ENCODE measurements at regions not wholly inside any gene's neighbourhood (a gene's known extent, or its start where the extent isn't known, plus 50 kb on each side); places are given as distances from the start of the nearest gene placed in this dataset.

DNA sequence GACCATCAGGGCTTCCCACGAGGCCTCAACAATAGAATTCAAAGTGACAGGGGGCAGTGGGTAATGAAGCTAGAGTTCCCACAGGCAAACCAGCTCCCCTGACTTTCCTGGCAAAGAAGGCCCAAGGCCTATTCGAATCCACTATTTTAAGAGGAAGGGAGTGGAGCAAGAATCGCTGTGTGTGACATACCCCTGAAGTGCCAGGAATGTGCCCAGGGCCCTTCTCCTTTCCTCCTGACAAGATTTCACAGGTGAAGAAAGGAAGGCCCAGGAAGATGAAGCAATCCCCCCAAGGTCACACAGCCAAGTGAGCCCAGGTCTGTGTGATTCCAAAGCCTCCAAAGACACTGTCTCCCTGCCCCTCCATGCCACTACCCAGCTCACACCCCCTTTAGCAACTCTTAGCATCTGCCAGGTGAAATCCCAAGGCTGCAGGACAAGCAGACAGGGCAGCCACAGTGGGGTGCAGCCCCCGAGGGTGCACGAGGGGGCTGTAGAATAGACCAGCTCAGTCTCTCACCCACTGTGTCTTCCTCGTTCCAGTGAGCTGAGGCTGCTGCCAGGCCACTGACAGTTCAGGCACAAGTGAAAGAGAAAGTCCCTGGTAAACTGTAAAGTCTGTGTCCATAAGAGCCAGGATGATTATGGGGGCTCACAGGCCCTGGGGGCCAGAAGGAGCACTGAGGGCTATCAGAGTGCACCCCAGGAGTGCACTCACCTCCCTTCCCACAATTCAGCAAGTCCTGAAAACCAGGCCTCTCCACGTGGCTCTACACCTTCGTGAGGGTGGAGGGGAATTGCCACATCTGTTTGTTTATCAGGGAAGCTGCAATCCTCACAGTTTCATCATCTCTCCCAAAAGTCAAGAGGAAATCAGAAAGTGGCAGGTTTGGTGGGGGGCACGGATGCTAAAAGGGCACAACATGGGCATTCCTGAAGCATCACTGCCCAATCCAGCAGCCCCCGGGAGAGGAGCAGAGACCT is 70.8 kb upstream of the ZMIZ1 start:
- DNase-seq (ENCODE audit: low read depth, low spot score) = no peak
- Histone ChIP-seq H3K36me3 (ENCODE audit: control insufficient read depth, insufficient read depth, low read length) (no peaks in the 10 kb centered on the region), H3K27ac (ENCODE audit: low read length) (no peak overlapping the region), H3K4me3 (ENCODE audit: low read length) (no peak overlapping the region), H3K4me1 (ENCODE audit: control insufficient read depth, insufficient read depth, low read length) (no peaks in the 10 kb centered on the region), H3K9me3 (ENCODE audit: control insufficient read depth, insufficient read depth, low read length) (no peaks in the 10 kb centered on the region), H3K27me3 (ENCODE audit: control insufficient read depth, insufficient read depth, low read length) (no peaks in the 10 kb centered on the region)
- WGBS (ENCODE audit: insufficient coverage, insufficient read length) = no CpG with 5 or more reads among the region's 10 CpGs

DNA sequence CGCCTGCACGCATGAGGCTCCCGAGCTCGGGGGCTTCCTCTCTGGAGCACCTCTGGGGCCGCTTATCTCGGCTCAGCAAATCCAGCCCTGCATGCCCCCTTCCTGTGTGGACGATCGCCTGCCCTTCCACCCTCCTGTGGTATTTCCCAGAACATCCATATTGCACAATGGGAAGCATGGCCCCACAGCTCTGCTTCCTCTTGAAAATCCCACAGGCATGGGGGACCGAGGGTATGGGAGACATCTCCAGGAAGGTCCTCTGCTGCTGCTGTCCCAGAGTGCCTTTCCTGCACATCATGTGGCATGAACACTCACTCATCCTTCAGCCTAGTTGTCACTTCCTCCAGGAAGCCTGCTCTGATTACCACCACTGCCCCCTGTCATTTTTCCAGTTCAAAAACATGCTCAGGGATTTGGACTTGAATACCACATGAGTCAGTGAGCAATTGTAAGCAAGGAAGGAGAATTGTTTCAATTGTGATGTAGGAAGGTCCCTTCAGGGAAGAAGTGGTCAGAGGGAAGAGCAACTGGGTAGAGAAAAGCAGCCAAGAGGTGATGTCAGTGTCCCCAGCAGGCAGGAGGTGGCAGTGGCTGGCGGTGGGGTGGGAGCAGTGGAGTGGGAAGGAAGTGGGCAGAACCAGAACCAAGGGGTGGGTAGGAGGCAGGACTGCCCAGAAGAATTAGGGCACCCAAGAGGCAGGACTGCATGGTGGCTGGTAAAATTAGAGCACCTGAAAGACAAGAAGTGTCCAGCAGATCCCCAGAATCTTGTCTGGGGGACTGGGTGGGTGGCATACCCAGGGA is 67.5 kb upstream of the ZMIZ1 start:
- no peaks in the 10 kb centered on the region for H3K4me1 ChIP-seq (ENCODE audit: control insufficient read depth, insufficient read depth, low read length)
- H3K4me3 ChIP-seq (ENCODE audit: low read length) = no peak overlapping the region
- H3K9me3 ChIP-seq (ENCODE audit: control insufficient read depth, insufficient read depth, low read length) = no peaks in the 10 kb centered on the region
- DNase-seq (ENCODE audit: low read depth, low spot score) = no peak
- H3K27ac ChIP-seq (ENCODE audit: low read length) = no peak overlapping the region
- no CpG with 5 or more reads among the region's 10 CpGs for WGBS (ENCODE audit: insufficient coverage, insufficient read length)
- no peaks in the 10 kb centered on the region for H3K27me3 ChIP-seq (ENCODE audit: control insufficient read depth, insufficient read depth, low read length)
- H3K36me3 ChIP-seq (ENCODE audit: control insufficient read depth, insufficient read depth, low read length) = no peaks in the 10 kb centered on the region

DNA sequence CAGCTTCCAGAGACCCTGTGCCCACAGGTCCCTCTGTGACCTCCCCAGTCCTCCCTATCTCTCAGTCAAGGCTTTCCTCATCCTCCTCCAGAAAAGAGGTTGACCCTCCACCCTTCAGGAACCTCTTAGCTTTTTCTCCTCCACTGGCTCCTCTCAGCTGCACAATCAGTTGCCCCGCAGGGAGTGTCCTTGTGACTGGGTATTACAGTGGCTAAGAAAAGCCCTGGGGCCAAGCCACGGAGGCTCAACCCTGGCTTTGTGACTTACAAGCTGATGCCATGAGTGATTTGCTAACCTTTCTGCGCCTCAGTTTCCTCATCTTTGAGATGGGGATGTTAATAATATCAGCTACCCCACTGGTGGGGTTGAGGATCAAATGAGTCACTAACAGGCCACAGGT is 66.4 kb upstream of the ZMIZ1 start:
- H3K4me3 ChIP-seq (ENCODE audit: low read length) = no peak overlapping the region
- H3K4me1 ChIP-seq (ENCODE audit: control insufficient read depth, insufficient read depth, low read length) = no peaks in the 10 kb centered on the region
- H3K9me3 ChIP-seq (ENCODE audit: control insufficient read depth, insufficient read depth, low read length) = no peaks in the 10 kb centered on the region
- H3K36me3 ChIP-seq (ENCODE audit: control insufficient read depth, insufficient read depth, low read length) = no peaks in the 10 kb centered on the region
- WGBS (ENCODE audit: insufficient coverage, insufficient read length) = no CpG with 5 or more reads among the region's 3 CpGs
- H3K27ac ChIP-seq (ENCODE audit: low read length) = no peak overlapping the region
- H3K27me3 ChIP-seq (ENCODE audit: control insufficient read depth, insufficient read depth, low read length) = no peaks in the 10 kb centered on the region
- no peak for DNase-seq (ENCODE audit: low read depth, low spot score)

DNA sequence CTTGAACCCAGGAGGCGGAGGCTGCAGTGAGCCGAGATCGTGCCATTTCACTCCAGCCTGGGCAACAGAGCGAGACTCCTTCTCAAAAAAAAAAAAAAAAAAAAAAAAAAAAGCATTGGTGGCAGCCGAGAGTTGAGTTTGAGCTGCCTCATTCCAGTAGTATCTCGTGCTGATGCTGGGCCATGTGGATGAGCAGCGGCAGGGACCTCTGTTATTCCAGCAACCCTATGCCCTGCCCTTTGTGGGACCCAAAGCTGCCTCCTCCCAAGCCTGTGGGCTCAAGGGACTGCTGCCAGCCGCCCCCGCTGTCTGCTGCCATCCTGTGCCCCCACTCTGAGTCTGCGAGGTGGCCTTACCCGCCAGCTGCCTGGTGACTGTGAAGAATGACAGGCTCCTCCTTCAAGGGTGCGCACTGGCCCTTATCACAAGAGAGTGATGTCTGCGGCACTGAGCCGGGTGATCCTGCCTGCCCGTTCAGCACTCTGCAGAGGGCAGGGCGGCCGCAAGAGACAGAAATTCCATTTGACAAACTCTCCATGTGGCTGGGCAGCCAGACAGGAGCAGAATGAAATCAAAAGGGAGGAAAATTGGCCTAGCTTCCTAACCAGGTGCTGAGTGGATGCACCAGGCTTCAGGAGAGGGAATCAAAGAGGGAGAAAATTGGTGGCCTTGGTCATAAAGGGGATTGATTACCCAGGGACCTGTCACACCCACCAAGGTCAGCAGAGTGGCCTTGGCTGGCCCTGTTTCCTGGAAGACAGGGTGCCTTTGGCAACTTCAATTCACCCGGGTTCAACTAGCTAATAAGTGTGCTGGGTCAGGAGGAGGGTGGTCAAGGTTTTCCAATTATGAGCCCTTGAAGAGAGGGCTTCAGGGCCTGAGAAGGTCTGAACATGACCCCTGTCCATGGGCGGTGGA is 65.3 kb upstream of the ZMIZ1 start:
- no peaks in the 10 kb centered on the region for H3K4me1 ChIP-seq (ENCODE audit: control insufficient read depth, insufficient read depth, low read length)
- no peaks in the 10 kb centered on the region for H3K27me3 ChIP-seq (ENCODE audit: control insufficient read depth, insufficient read depth, low read length)
- no peak overlapping the region for H3K4me3 ChIP-seq (ENCODE audit: low read length)
- no peaks in the 10 kb centered on the region for H3K9me3 ChIP-seq (ENCODE audit: control insufficient read depth, insufficient read depth, low read length)
- no peaks in the 10 kb centered on the region for H3K36me3 ChIP-seq (ENCODE audit: control insufficient read depth, insufficient read depth, low read length)
- no CpG with 5 or more reads among the region's 19 CpGs for WGBS (ENCODE audit: insufficient coverage, insufficient read length)
- no peak for DNase-seq (ENCODE audit: low read depth, low spot score)
- H3K27ac ChIP-seq (ENCODE audit: low read length) = no peak overlapping the region

DNA sequence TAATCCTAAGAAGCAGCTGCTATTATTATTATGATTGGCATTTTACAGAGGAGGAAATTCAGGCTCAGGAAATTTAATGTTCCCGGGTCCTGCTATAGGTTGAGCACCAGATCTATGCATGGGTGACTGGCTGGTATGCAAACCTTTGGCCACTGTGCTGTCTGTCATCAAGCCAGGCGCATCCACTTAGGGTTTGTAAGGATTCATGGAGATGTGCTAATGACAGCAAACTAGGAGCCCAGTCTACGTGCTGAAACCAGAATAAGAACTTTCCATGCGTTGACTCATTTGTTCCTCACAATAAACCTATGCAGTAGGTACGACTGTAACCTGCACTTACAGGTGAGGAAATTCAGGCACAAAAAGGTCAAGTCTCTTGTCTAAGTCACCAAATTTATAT is 64.5 kb upstream of the ZMIZ1 start:
- no peak for DNase-seq (ENCODE audit: low read depth, low spot score)
- Histone ChIP-seq H3K4me3 (ENCODE audit: low read length) (no peak overlapping the region), H3K27ac (ENCODE audit: low read length) (no peak overlapping the region), H3K36me3 (ENCODE audit: control insufficient read depth, insufficient read depth, low read length) (no peaks in the 10 kb centered on the region), H3K27me3 (ENCODE audit: control insufficient read depth, insufficient read depth, low read length) (no peaks in the 10 kb centered on the region), H3K9me3 (ENCODE audit: control insufficient read depth, insufficient read depth, low read length) (no peaks in the 10 kb centered on the region), H3K4me1 (ENCODE audit: control insufficient read depth, insufficient read depth, low read length) (no peaks in the 10 kb centered on the region)
- WGBS (ENCODE audit: insufficient coverage, insufficient read length) = no CpG with 5 or more reads among the region's 5 CpGs

DNA sequence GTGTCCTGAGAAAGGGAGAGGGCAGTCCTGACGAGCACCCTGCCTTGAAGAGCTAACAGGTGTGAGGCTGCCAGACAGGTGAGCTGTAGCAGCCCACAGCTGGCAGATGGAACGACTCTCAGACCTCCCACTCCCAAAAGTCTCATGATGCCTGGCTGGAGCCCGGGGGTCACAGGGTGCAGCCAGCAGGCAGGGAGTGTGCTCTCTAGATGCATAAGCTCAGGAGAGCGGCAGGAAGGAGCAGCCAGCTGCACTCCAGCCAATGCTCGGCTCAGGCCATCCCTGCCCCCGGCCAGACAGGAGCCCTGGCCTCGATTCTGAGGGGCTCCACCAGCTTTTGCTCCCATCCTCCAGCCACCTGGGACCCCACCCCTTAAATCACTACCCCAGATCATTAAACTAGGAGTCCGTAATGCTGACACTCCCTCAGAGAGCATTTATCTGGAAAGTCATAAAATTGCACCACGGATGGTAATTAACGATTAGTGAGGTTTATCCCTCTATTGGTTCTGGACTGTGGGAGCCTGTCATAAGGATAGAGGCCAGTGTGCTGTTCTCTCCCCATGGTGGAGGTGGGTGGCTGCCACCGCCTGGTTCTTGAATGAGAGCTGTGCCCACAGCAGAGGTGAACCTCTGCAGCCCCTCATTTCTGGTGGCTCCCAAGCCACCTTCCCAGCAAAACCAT is 63.5 kb upstream of the ZMIZ1 start:
- Histone ChIP-seq H3K4me1 (ENCODE audit: control insufficient read depth, insufficient read depth, low read length) (no peaks in the 10 kb centered on the region), H3K27ac (ENCODE audit: low read length) (no peak overlapping the region), H3K4me3 (ENCODE audit: low read length) (no peak overlapping the region), H3K27me3 (ENCODE audit: control insufficient read depth, insufficient read depth, low read length) (no peaks in the 10 kb centered on the region), H3K36me3 (ENCODE audit: control insufficient read depth, insufficient read depth, low read length) (no peaks in the 10 kb centered on the region), H3K9me3 (ENCODE audit: control insufficient read depth, insufficient read depth, low read length) (no peaks in the 10 kb centered on the region)
- DNase-seq (ENCODE audit: low read depth, low spot score) = no peak
- no CpG with 5 or more reads among the region's 11 CpGs for WGBS (ENCODE audit: insufficient coverage, insufficient read length)

DNA sequence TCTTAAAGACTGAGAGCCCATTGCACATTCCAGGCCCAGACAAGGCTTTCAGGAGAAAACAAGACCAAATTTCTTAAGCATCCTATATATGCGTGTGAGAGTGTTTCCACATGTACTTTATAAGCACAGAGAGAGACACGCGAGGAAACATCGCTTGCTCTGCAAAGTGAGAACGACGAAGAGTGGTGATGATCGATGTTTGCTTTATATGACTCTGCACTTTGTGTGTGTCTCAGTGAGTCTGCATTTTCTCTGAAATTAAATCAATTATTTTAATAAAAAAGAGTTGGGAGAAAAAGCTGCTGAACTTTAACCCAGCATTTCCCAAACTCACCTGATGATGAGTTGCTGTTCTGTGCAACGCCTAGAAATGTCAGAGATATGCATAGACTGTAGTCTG is 61.7 kb upstream of the ZMIZ1 start:
- no peak overlapping the region for H3K27ac ChIP-seq (ENCODE audit: low read length)
- H3K4me1 ChIP-seq (ENCODE audit: control insufficient read depth, insufficient read depth, low read length) = no peaks in the 10 kb centered on the region
- H3K27me3 ChIP-seq (ENCODE audit: control insufficient read depth, insufficient read depth, low read length) = no peaks in the 10 kb centered on the region
- no peak for DNase-seq (ENCODE audit: low read depth, low spot score)
- H3K9me3 ChIP-seq (ENCODE audit: control insufficient read depth, insufficient read depth, low read length) = no peaks in the 10 kb centered on the region
- no peak overlapping the region for H3K4me3 ChIP-seq (ENCODE audit: low read length)
- H3K36me3 ChIP-seq (ENCODE audit: control insufficient read depth, insufficient read depth, low read length) = no peaks in the 10 kb centered on the region
- WGBS (ENCODE audit: insufficient coverage, insufficient read length) = no CpG with 5 or more reads among the region's 8 CpGs

DNA sequence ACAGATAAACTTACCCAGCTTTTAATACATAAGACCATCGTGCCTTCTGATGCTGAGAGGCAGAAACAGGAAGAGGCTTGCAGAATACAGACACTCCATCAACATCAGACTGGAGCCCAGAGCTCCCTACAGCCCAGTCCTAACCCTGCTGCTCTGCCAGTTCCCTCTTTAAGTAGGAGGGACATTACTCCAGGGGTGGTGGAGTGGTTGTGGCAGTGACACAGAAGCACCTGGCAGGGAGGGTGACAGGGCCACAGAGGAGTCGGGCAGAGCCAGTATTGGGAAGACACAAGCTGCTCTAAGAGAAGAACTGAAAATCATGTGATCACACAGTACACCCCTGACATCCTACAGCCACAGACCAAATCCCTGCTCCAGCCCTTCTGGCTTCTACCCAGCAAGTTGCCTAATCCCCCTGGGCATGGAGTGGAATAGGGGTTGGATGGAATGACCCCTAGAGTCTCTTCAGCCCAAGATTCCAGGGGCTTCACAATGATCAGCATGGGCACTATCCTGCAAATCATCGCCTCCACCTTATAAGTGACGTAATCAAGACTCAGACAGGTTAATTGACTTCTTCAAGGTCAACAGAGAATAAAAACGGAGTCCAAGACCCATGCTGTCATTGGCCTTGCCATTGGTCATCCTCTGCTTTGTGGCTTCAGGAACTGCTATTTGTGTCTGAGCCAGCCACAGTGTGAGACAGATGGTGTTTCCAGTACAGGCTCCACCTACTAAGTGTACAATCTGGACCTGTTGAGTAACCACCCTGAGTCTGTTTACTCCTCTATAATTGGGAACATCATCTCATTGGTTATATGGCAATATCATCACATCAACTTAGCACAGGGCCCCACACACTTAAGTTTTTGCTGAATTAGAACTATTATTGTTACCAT is 61.1 kb upstream of the ZMIZ1 start:
- Histone ChIP-seq H3K27me3 (ENCODE audit: control insufficient read depth, insufficient read depth, low read length) (no peaks in the 10 kb centered on the region), H3K9me3 (ENCODE audit: control insufficient read depth, insufficient read depth, low read length) (no peaks in the 10 kb centered on the region), H3K27ac (ENCODE audit: low read length) (no peak overlapping the region), H3K4me3 (ENCODE audit: low read length) (no peak overlapping the region), H3K36me3 (ENCODE audit: control insufficient read depth, insufficient read depth, low read length) (no peaks in the 10 kb centered on the region), H3K4me1 (ENCODE audit: control insufficient read depth, insufficient read depth, low read length) (no peaks in the 10 kb centered on the region)
- no CpG with 5 or more reads among the region's 5 CpGs for WGBS (ENCODE audit: insufficient coverage, insufficient read length)
- no peak for DNase-seq (ENCODE audit: low read depth, low spot score)

DNA sequence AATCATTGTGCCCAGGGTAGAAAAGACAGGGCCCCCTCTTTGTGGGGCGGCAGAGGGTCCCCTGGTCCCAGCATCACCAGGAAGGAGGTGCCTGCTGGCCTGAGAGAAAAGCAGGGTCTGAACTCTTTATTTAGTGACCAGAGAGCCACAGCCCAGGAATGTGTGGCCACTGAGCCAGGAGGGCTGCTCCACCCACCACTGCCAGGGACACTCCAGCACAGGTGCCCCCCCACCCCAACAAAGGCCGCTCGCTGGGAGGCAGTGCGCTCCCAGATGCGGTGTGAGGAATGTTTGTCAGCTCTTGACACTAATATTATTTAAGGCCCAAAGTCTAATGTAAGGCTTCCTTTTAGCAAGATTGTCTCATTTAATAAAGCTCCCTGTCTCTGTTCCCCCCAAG is 59.6 kb upstream of the ZMIZ1 start:
- no peaks in the 10 kb centered on the region for H3K27me3 ChIP-seq (ENCODE audit: control insufficient read depth, insufficient read depth, low read length)

More for the DNA sequence above, 59.6 kb upstream of the ZMIZ1 start:
- Histone ChIP-seq H3K36me3 (ENCODE audit: control insufficient read depth, insufficient read depth, low read length) (no peaks in the 10 kb centered on the region), H3K4me3 (ENCODE audit: low read length) (no peak overlapping the region), H3K4me1 (ENCODE audit: control insufficient read depth, insufficient read depth, low read length) (no peaks in the 10 kb centered on the region), H3K9me3 (ENCODE audit: control insufficient read depth, insufficient read depth, low read length) (no peaks in the 10 kb centered on the region), H3K27ac (ENCODE audit: low read length) (no peak overlapping the region)
- no peak for DNase-seq (ENCODE audit: low read depth, low spot score)
- WGBS (ENCODE audit: insufficient coverage, insufficient read length) = no CpG with 5 or more reads among the region's 5 CpGs
